ENCODE measurements at regions not wholly inside any gene's neighbourhood (a gene's known extent, or its start where the extent isn't known, plus 50 kb on each side); places are given as distances from the start of the nearest gene placed in this dataset.

GRCh38 chr17:15095935-15096334 lies 169.2 kb downstream of the PMP22 start:
- H3K4me1 ChIP-seq: no peaks in the 10 kb centered on the region
- DNase-seq (ENCODE audit: low spot score in 2 of 2): no peak
- H3K27me3 ChIP-seq (ENCODE audit: low read depth): no peaks in the 10 kb centered on the region
- H3K36me3 ChIP-seq (replicated peaks): no peaks in the 10 kb centered on the region
- no peak overlapping the region for H3K4me3 ChIP-seq
- in situ Hi-C loops (cut with MboI; ENCODE audit: low sequenced_read_pairs): no loop called here
- H3K9me3 ChIP-seq: no peaks in the 10 kb centered on the region

DNA sequence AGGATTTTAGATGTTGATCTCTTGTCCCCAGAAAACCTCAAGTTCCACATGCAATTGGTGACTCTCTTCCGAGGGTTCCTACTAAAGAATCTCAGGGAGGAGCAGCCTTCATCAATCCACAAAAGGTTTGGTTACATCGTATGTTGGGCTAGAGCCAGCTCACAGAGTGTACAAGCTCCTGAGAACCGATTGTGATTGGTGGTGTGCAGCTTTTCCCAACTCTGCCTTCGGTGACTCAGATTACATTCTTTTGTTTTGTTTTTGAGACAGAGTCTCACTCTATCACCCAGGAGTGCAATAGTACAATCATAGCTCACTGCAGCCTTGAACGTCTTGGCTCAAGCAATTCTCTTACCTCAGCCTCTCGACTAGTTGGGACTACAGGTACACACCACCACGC lies 172.4 kb downstream of the PMP22 start:
- Histone ChIP-seq H3K4me3 (no peak overlapping the region), H3K9me3 (no peaks in the 10 kb centered on the region), H3K4me1 (no peaks in the 10 kb centered on the region), H3K27me3 (ENCODE audit: low read depth) (no peaks in the 10 kb centered on the region), H3K36me3 (replicated peaks) (no peaks in the 10 kb centered on the region)
- no peak for DNase-seq (ENCODE audit: low spot score in 2 of 2)
- in situ Hi-C loops (cut with MboI; ENCODE audit: low sequenced_read_pairs): no loop called here

DNA sequence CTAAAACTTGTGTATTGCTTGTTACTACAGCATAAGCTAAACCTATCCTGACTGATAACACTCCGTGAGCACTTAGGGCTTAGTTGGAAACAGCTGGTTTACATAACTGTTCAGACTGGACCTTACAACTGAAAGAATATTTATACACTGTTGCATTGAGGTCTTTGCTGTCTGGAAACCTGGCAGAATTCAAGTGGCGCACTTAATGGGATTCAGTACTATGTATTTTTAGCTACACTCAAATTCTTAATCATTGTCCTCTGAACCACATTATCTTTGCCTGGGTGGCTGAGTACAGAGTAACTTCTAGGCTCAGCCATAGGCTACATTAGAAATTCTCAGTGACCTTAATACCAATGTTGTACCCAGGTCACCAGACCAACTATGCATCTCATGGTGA lies 172.9 kb downstream of the PMP22 start:
- Histone ChIP-seq H3K4me1 (no peaks in the 10 kb centered on the region), H3K27me3 (ENCODE audit: low read depth) (no peaks in the 10 kb centered on the region), H3K36me3 (replicated peaks) (no peaks in the 10 kb centered on the region), H3K9me3 (no peaks in the 10 kb centered on the region), H3K4me3 (no peak overlapping the region)
- in situ Hi-C loops (cut with MboI; ENCODE audit: low sequenced_read_pairs): no loop called here
- no peak for DNase-seq (ENCODE audit: low spot score in 2 of 2)

- H3K36me3 ChIP-seq (replicated peaks): no peaks in the 10 kb centered on the region
- H3K9me3 ChIP-seq: no peaks in the 10 kb centered on the region
- H3K4me3 ChIP-seq: no peak overlapping the region
- H3K27me3 ChIP-seq (ENCODE audit: low read depth): no peaks in the 10 kb centered on the region
- no peaks in the 10 kb centered on the region for H3K4me1 ChIP-seq
- in situ Hi-C loops (cut with MboI; ENCODE audit: low sequenced_read_pairs): no loop called here
- DNase-seq (ENCODE audit: low spot score in 2 of 2): no peak
These were observed 173.3 kb downstream of the PMP22 start for GRCh38 chr17:15091825-15092224.

DNA sequence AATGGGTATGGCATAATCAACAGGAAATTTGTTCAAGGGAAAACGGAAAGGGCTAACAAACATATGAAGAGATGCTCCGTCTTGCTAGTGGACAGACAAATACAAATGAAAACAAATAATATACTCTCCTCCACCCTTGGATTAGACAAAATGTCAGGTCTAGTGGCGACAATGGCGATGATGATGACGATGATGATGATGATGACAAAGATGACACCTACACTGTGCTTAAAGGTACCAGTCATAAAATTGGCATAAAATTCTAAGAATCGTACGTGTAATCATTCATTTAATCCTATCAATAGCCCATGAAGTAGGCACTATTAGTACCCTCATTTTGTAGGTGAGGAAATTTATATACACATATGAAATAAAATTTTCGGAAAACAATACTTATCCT lies 174.6 kb downstream of the PMP22 start:
- no peaks in the 10 kb centered on the region for H3K27me3 ChIP-seq (ENCODE audit: low read depth)
- no peaks in the 10 kb centered on the region for H3K9me3 ChIP-seq
- in situ Hi-C loops (cut with MboI; ENCODE audit: low sequenced_read_pairs): no loop called here
- H3K36me3 ChIP-seq (replicated peaks): no peaks in the 10 kb centered on the region
- no peaks in the 10 kb centered on the region for H3K4me1 ChIP-seq
- no peak overlapping the region for H3K4me3 ChIP-seq
- no peak for DNase-seq (ENCODE audit: low spot score in 2 of 2)

- Histone ChIP-seq H3K4me3 (no peak overlapping the region), H3K36me3 (replicated peaks) (no peaks in the 10 kb centered on the region), H3K27me3 (ENCODE audit: low read depth) (no peaks in the 10 kb centered on the region), H3K4me1 (no peaks in the 10 kb centered on the region), H3K9me3 (no peaks in the 10 kb centered on the region)
- no peak for DNase-seq (ENCODE audit: low spot score in 2 of 2)
- in situ Hi-C loops (cut with MboI; ENCODE audit: low sequenced_read_pairs): no loop called here
These were observed 177.2 kb downstream of the PMP22 start for GRCh38 chr17:15087946-15088345.

GRCh38 chr17:15086776-15087295 lies 178.3 kb downstream of the PMP22 start:
- no peak overlapping the region for H3K4me3 ChIP-seq
- no peaks in the 10 kb centered on the region for H3K4me1 ChIP-seq
- H3K36me3 ChIP-seq (replicated peaks): no peaks in the 10 kb centered on the region
- in situ Hi-C loops (cut with MboI; ENCODE audit: low sequenced_read_pairs): no loop called here
- no peaks in the 10 kb centered on the region for H3K9me3 ChIP-seq
- no peaks in the 10 kb centered on the region for H3K27me3 ChIP-seq (ENCODE audit: low read depth)
- DNase-seq (ENCODE audit: low spot score in 2 of 2): no peak

- in situ Hi-C loops (cut with MboI; ENCODE audit: low sequenced_read_pairs): no loop called here
- H3K4me1 ChIP-seq: no peaks in the 10 kb centered on the region
- no peaks in the 10 kb centered on the region for H3K36me3 ChIP-seq (replicated peaks)
These were observed 179.0 kb downstream of the PMP22 start for GRCh38 chr17:15085890-15086677.

DNA sequence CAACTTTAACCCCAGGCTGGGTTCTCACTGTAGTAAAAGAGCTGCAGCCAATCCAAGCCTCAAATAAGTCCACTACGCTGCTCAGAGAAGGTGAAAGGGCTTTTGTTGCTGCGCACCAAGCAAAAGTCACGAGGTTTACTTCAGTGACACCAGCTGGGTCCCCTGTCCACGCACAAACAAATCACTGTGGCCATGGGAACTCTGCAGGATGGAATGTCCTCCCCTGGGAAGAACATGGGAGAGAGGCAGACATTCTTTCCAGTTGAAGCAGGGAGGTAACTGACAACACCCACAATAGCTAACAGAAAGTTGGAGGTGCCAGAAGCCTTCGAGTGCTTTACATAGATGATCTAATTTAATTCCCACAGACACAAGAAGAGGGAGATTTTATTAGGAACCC lies 181.9 kb downstream of the PMP22 start:
- Histone ChIP-seq H3K27me3 (ENCODE audit: low read depth) (no peaks in the 10 kb centered on the region), H3K36me3 (replicated peaks) (no peaks in the 10 kb centered on the region), H3K4me3 (no peak overlapping the region), H3K9me3 (no peaks in the 10 kb centered on the region), H3K4me1 (no peaks in the 10 kb centered on the region)
- no peak for DNase-seq (ENCODE audit: low spot score in 2 of 2)
- in situ Hi-C loops (cut with MboI; ENCODE audit: low sequenced_read_pairs): no loop called here

More at GRCh38 chr17:15085890-15086677, 179.0 kb downstream of the PMP22 start:
- Histone ChIP-seq H3K27me3 (ENCODE audit: low read depth) (no peaks in the 10 kb centered on the region), H3K4me3 (no peak overlapping the region), H3K9me3 (no peaks in the 10 kb centered on the region)
- no peak for DNase-seq (ENCODE audit: low spot score in 2 of 2)

- Histone ChIP-seq H3K27me3 (ENCODE audit: low read depth) (no peaks in the 10 kb centered on the region), H3K9me3 (no peaks in the 10 kb centered on the region)
- in situ Hi-C loops (cut with MboI; ENCODE audit: low sequenced_read_pairs): no loop called here
These were observed 184.1 kb downstream of the PMP22 start for GRCh38 chr17:15081008-15081407.

GRCh38 chr17:15078570-15078969 lies 186.6 kb downstream of the PMP22 start:
- Histone ChIP-seq H3K36me3 (replicated peaks) (no peaks in the 10 kb centered on the region), H3K4me1 (no peaks in the 10 kb centered on the region), H3K9me3 (no peaks in the 10 kb centered on the region), H3K4me3 (no peak overlapping the region), H3K27me3 (ENCODE audit: low read depth) (no peaks in the 10 kb centered on the region)
- no peak for DNase-seq (ENCODE audit: low spot score in 2 of 2)
- in situ Hi-C loops (cut with MboI; ENCODE audit: low sequenced_read_pairs): no loop called here

More at GRCh38 chr17:15081008-15081407, 184.1 kb downstream of the PMP22 start:
- H3K36me3 ChIP-seq (replicated peaks): no peaks in the 10 kb centered on the region
- H3K4me3 ChIP-seq: no peak overlapping the region
- no peak for DNase-seq (ENCODE audit: low spot score in 2 of 2)
- H3K4me1 ChIP-seq: no peaks in the 10 kb centered on the region

DNA sequence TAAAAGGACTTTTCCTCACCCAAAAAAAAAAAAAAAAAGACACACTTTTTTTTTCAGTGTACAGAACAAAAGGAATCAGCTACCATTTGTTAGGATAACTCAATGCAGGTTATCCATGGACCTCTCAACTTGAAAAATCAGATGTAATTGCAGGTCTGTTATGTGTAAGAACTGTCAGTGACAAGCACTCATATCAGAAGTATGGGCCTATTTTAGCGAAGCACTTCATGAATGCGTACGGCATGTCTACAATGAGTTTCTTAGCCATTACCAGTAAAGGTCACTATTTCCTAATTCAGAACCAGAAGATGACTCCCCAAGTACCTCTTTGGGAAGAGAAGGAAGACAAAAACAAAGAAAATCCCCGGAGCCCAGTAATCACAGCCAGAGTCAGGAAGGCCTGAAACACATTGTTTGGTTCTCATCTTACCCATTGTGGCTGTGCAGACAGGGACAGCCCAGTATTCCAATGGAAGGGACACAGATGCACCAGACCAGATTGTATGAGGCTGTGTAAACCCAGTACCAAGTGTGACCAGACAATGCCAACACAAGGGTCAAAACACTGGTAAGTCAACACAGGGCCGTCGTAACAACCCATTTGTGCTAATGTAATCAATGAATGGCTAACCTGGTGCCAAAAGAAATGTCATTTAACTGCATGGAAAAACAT lies 188.0 kb downstream of the PMP22 start:
- Histone ChIP-seq H3K4me3 (no peak overlapping the region), H3K9me3 (no peaks in the 10 kb centered on the region), H3K4me1 (no peaks in the 10 kb centered on the region), H3K27me3 (ENCODE audit: low read depth) (no peaks in the 10 kb centered on the region), H3K36me3 (replicated peaks) (no peaks in the 10 kb centered on the region)
- in situ Hi-C loops (cut with MboI; ENCODE audit: low sequenced_read_pairs): no loop called here
- no peak for DNase-seq (ENCODE audit: low spot score in 2 of 2)

DNA sequence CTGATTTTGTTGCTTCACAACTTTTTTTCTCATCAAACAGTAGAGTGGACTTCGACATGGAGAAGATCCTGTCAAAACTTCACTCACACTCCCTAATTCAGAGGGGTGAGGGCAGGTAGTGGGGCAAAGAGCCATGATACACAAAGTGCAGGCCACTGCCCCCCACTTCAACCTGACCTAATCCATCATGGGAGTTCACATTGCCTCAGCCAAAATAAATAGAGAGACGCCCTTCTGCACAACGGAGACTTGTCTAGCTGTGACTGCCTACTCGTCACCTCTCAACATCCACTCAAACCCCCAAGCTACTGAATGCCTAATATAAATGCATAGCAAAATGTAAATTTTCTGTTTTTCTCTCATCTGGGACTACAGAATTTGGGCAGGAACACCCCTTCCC lies 213.2 kb downstream of the PMP22 start:
- in situ Hi-C loops (cut with MboI; ENCODE audit: low sequenced_read_pairs): no loop called here
- H3K4me1 ChIP-seq: no peaks in the 10 kb centered on the region
- peaks cover 4% of the 10 kb centered on the region; the same call in 1 of the 2 replicates for H3K9me3 ChIP-seq
- no peak overlapping the region for H3K4me3 ChIP-seq
- H3K36me3 ChIP-seq (replicated peaks): no peaks in the 10 kb centered on the region
- DNase-seq (ENCODE audit: low spot score in 2 of 2): no peak
- H3K27me3 ChIP-seq (ENCODE audit: low read depth): no peaks in the 10 kb centered on the region

- DNase-seq (ENCODE audit: low spot score in 2 of 2): no peak
- H3K27me3 ChIP-seq (ENCODE audit: low read depth): no peaks in the 10 kb centered on the region
- H3K4me3 ChIP-seq: no peak overlapping the region
- H3K4me1 ChIP-seq: no peaks in the 10 kb centered on the region
- H3K9me3 ChIP-seq: no peaks in the 10 kb centered on the region
- in situ Hi-C loops (cut with MboI; ENCODE audit: low sequenced_read_pairs): no loop called here
- no peaks in the 10 kb centered on the region for H3K36me3 ChIP-seq (replicated peaks)
These were observed 215.3 kb downstream of the PMP22 start for GRCh38 chr17:15049795-15050160.
